ENCODE measurements at regions not wholly inside any gene's neighbourhood (a gene's known extent, or its start where the extent isn't known, plus 50 kb on each side); places are given as distances from the start of the nearest gene placed in this dataset.
"Not testable (repeated sequence)": the region's sequence is repeated elsewhere in the genome, so short reads cannot be mapped to it uniquely, and the experiment has no call there.

DNA sequence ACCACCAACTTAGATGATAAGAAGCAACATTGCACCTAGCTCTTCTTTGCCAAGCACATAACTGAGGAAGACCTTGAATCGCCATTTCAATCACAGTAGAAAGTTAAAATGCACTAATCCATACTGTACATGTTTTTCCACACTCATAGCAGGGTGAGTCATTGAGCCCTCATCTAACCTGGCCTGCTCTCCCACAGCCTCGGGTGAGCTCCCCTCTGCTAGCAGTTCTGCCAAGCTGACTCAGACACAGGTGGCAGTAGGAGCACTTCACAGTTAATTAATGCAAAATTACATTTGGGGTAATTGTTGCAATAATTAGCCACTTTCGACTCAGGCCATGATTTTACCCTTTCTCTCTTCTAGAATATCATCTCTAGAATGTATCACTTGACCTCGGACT lies 1632.8 kb upstream of the CELF4 start:
- ATAC-seq (ENCODE audit: poor library complexity) (no peak), DNase-seq (no peak)
- intact Hi-C loops (cut with DNase I): no loop called here

DNA sequence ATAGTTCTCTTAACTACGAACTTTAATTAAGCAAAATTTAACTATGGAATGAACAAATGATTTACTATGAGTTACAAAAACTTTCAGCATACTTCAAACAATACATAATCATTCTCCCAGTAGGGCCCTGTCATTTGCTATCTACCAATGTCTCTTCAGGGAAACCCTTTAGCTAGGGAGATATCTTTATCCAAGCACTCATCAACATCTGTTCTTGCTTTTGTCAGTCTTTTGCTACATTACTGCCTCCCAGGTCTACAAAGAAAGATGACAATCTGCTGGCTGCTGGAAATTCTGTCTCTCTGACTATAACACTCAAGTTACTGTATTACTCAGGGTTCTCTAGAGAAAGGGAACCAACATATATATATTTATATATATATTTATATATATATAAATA lies 1626.3 kb upstream of the CELF4 start:
- ATAC-seq (ENCODE audit: poor library complexity): no peak
- intact Hi-C loops (cut with DNase I): no loop called here
- no peak for DNase-seq

DNA sequence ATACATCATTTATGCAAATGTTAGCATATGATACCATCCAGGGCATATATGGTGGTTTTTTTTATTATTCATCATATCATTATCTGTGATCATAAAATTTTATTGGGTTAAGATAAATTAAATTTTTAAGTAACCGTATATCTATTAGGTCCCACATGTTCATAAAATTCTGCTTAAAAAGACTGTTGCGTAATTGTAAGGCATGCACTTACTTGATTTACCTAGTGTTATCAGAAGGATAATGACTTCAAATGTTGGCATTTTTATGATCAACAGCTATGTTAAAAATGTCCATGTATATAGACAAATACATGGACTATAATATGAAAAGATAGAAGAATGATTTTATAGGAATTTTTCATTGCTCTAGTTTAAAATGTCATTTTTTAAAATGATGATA lies 1625.5 kb upstream of the CELF4 start:
- no peak for DNase-seq
- no peak for ATAC-seq (ENCODE audit: poor library complexity)

DNA sequence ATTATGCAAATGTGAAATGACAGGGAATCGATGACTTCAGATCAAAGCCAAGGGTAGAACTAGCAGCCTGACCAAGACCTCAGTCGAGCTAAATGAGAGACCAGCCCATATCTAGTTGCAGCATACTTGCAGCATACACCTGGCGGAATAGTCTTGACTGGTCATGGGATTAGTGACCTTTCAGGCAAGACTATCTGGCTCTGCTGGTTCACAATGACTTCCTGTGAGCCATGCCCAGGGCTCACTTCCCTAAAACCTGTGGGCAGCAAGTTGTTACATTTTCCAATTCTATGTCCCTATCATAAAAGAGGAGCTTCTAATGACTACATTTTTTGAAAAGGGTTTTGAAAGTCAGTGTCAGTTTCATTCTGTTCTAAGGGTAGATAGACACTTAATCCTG lies 1624.9 kb upstream of the CELF4 start:
- DNase-seq (no peak), ATAC-seq (ENCODE audit: poor library complexity) (no peak)
- intact Hi-C loops (cut with DNase I): no loop called here

More for the DNA sequence above, 1625.5 kb upstream of the CELF4 start:
- intact Hi-C loops (cut with DNase I): no loop called here

DNA sequence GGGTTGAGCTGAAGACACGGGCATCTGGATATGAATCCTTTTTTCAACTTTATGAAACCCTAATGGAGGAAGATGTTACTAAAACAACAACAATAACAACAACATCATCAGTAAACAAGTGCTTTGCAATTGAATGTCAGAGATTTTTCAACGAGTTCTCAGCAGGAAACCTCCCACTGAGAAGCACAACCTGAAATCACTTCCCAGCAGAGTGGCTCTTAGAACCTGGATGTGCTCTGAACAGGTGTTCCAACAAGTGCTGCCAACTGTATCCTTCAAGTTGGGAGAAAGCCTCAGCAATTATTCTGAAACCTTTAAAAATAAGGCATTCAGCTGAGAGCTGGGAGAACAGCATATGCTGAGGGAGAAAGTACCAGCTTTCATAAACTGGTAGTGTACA lies 1622.7 kb upstream of the CELF4 start:
- intact Hi-C loops (cut with DNase I): no loop called here
- no peak for DNase-seq
- ATAC-seq (ENCODE audit: poor library complexity): no peak

DNA sequence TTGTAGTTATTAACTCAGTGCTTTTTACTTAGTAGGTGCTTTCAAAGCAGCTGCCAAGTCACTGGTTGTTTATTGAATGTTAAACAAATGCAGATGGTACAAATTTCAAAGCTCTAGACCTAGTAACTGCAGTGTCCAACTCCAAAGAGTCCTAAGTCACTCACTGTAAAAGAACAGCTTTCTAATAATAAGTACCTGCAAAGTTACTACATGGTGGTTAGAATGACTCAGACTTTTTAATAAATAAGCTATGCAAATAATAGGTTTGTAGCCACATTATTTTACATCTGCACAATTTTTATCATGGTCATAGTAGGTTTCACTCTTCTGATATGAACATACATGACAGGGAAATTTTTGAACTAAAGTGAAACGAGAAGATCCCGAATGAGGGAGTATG lies 1620.4 kb upstream of the CELF4 start:
- ATAC-seq (ENCODE audit: poor library complexity) (no peak), DNase-seq (no peak)
- intact Hi-C loops (cut with DNase I): no loop called here

DNA sequence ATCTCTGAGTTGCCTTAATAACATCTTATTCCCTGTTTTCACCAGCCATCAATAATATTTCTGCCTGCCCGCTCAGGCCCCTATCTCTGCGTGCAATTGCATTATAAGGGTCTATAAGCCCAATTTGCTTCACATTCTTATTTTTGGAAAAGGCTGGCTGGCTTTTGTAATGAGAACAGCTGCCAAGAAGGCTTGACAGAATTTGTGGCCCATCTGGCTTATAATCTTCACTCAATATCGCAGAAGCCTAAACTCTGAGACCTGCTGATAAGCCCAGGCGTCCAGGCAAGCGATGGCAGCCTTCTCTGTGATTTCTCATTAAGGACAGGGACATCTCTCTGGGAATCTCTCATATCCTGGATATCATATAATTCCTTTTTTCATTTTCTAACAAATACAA lies 1618.6 kb upstream of the CELF4 start:
- intact Hi-C loops (cut with DNase I): no loop called here
- no peak for ATAC-seq (ENCODE audit: poor library complexity)
- no peak for DNase-seq

DNA sequence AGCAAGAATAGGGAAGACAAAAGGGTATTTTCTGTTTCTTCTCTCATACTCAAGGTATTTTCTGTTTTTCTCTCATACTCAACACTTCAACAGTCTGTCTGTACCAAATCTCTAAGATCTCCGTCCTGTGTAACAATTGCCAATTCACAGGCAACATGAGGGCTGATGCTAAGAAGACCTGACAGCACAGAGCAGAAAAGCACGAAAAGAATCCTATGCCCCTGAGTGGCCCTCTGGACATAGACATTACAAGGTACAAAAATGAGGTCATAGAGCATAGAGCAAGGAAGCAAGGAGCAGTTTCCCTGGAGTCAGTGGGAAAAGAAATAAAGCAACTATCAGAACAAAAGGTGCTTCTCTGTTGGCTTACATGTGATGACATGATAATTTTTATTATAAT lies 1612.6 kb upstream of the CELF4 start:
- ATAC-seq (ENCODE audit: poor library complexity) (no peak), DNase-seq (no peak)
- intact Hi-C loops (cut with DNase I): no loop called here

DNA sequence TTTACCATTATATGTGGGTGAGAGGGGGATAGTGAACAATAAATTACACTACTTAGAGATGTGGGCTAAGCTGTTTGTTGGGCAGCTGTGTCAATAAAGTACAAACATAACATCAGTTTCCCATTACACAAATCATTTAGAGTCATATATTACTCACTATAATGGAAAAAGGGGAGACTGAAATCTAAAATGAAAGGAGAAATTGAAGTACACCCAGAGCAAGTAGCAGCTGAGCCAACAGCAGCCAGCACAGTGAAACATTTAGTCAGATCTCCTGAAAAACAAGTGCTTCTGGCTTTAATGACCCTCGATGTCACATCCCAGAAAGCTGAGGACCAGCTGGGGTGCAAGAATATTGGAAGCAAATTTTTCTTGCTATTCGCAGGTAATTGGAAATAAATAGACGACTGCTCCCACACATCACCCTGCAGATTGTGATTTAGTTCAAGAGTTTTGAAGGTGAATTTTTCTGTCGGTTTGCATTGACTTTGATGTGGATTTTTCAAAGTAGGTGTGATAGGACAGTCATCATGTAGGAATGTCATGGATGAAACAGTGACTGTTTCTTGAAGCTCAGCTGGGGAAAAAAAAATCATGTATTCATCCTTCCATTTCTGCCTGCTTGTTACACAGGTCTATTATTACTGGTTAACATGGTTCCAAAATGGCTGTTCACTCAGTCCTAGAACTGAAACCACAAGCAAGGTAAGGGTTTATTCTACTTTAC lies 1607.3 kb upstream of the CELF4 start:
- ATAC-seq (ENCODE audit: poor library complexity) (no peak), DNase-seq (no peak)
- intact Hi-C loops (cut with DNase I): no loop called here

DNA sequence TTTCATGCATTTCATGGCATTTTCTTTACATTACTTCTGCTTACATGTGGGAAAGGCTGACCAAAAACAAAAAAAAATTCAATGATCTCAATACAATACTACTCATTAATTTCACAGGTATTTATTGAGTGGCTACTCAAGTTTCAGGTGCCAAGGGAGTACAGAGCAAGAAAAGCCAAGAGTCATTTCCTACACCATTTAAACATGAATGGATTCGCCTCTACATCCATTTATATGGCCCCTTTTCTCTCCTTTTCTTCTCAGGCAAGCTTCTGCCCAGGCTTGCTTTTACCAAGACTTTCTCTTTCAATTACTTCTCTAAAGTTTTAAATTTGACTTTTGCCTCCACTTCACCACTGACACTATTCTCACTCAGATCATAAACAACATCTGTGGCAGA lies 1603.1 kb upstream of the CELF4 start:
- DNase-seq (no peak), ATAC-seq (ENCODE audit: poor library complexity) (no peak)
- intact Hi-C loops (cut with DNase I): no loop called here

DNA sequence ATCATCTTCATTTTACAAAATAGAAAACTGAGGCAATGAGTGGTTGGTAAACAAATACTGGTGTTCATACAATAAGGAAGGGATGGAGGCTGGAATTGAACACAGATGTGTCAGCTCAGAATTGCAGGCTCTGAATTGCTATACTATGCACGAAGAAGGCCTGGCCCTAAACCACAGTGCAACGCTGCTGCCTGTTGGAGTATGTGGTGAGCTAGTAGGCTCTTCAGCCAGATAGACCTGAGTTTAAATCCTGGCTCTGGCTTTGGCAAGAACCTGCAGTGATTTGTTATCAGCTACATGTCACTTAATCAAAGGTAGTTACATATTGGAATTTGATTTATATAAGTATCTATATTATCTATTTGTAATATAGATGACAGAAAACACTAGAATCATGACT lies 1602.4 kb upstream of the CELF4 start:
- ATAC-seq (ENCODE audit: poor library complexity) (no peak), DNase-seq (no peak)
- intact Hi-C loops (cut with DNase I): no loop called here

DNA sequence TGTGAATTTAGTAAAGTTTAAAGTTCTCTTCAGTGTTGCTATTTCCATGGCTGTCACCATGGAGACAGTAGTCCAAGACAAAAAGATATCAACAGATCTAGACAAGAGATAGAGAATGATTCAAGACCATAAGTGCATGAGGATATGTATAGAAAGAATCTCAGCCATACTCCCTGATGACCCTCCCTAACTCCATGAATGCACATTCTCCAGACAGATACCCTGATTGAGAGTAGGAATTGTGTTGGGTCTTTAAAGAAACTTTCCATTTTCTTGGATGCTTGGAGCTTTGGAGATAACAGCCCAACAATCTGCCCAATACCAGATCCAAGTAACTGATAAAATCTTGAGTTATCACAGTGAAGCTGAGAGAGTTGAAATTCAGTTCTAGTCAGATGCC lies 1601.2 kb upstream of the CELF4 start:
- intact Hi-C loops (cut with DNase I): no loop called here
- ATAC-seq (ENCODE audit: poor library complexity): no peak
- DNase-seq: no peak

DNA sequence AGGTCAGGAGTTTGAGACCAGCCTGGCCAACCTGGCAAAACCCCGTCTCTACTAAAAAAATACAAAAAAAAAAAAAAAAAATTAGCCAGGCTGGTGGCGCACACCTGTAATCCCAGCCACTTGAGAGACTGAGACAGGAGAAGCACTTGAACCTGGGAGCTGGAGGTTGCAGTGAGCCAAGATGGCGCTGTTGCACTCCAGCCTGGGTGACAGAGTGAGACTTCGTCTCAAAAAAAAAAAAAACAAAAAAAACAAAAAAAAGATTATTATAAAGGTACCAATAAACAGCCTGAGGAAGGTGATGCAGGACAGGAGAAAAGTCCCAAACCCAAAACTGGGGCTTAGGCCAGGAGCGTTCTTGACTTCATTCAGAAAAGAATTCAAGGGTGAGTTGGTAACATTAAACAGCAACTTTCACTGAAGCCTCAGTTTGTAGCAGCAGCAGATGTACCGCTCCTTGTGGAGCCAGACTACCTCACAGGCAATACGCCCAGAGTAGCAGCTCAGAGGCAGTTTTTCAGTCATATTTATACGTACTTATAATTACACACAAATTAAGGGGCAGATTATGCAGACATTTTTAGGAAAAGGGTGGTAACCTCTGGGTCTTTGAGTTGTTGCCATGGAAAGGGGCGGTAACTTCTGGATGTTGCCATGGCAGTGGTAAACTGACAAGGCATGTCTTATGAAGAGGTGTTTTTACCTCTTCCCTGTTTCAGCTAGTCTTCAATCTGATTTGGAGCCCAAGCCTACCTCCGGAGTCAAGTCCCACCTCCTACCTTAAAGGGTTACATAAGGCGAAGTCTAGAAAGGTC lies 1596.6 kb upstream of the CELF4 start:
- ATAC-seq (ENCODE audit: poor library complexity) (no peak), DNase-seq (no peak)
- intact Hi-C loops (cut with DNase I): no loop called here

DNA sequence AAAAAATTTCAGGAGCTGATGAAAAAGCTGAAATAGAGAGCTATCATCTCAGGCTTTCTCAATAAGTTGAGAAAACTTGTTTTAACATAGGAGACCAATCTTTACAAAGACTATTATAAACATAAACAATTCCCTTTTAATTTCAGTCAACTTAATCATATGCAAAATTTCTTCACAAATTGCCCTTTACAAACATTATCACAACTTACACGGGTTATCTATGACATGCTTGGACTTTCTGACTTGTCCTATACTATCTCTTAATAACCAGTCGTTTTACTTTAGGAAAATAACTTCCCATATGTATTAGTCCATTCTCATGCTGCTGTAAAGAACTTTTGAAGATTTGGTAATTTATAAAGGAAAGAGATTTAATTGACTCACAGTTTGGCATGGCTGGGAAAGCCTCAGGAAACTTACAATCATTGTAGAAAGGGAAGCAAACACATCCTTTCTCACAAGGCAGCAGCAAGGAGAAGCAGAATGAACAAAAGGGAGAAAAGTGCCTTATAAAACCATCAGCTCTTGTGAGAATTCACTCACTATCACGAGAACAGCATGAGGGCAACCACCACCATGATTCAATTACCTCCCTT lies 1583.7 kb upstream of the CELF4 start:
- ATAC-seq (ENCODE audit: poor library complexity): no peak
- intact Hi-C loops (cut with DNase I): no loop called here
- DNase-seq: no peak

DNA sequence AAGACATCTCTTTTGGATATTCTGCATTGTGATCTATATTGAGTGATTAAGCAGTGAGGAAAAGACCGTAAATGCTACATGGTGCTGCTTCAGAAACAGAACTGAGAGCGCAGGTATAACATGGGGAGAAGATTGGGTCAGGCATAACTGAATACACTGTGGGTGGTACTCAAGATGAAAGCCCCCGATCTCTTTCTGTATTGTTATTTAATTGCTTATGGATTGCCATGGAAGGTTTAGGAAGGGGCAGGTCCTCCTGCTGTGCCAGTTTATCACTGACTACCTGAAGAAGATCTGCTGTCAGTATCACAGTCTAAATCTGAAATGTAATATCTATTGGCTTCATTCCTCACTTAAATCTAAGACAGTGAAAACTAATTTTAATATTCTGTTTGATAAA lies 1568.7 kb upstream of the CELF4 start:
- intact Hi-C loops (cut with DNase I): no loop called here
- ATAC-seq (ENCODE audit: poor library complexity) (no peak), DNase-seq (no peak)

DNA sequence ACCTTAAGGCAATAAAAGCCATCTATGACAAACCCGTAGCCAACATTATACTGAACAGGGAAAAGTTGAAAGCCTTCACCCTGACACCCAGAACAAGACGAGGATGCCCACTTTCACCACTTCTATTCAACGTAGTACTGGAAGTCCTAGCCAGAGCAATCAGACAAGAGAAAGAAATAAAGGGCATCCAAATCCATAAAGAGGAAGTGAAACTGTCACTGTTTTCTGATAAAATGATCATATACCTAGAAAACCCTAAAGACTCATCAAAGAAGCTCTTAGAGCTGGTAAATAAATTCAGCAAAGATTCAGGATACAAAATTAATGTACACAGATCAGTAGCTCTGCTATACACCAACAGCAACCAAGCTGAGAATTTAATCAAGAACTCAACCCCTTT lies 1561.9 kb upstream of the CELF4 start:
- DNase-seq; intact Hi-C loops (cut with DNase I): not testable (repeated sequence)

DNA sequence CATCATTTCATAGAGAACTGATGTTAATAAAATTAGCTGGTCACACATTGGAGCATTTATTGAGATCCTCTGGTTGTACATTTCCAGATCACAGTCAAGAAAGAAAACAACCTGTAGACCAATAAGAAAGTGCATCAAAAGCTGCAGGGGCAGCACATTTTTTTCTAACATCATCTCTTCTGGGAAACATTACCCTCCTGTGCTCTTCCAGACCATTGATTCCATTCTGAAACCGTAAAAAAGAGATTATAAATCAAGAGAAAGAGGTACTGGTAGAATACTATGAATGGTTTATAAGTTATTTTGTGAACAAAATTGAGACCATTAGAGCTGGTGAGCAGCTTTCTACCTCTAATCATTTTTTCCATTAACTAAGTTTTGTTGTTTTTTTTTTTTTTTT lies 1548.2 kb upstream of the CELF4 start:
- ATAC-seq (ENCODE audit: poor library complexity): no peak
- intact Hi-C loops (cut with DNase I): no loop called here

More for the DNA sequence above, 1561.9 kb upstream of the CELF4 start:
- ATAC-seq (ENCODE audit: poor library complexity): not testable (repeated sequence)

DNA sequence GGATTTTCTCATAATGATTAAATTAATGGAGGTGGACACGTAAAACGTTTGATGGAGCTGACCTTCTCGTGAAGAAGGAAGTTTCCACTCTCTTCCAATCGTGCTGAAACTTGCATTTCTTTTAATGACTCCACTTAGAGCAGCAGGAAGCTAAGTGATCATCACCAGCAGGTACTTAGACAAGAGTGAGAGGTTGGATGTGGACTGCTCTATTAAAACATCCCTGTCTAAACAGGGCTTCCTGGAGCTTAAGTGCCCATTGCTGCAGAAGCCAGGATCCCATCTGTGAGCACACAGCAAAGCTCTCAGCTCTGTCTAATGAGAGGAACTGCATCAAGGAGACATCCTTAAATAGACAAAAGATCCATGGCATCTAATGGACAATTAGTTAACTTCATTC lies 1539.5 kb upstream of the CELF4 start:
- intact Hi-C loops (cut with DNase I): no loop called here
- no peak for DNase-seq
- ATAC-seq (ENCODE audit: poor library complexity): no peak

More for the DNA sequence above, 1548.2 kb upstream of the CELF4 start:
- DNase-seq: no peak

DNA sequence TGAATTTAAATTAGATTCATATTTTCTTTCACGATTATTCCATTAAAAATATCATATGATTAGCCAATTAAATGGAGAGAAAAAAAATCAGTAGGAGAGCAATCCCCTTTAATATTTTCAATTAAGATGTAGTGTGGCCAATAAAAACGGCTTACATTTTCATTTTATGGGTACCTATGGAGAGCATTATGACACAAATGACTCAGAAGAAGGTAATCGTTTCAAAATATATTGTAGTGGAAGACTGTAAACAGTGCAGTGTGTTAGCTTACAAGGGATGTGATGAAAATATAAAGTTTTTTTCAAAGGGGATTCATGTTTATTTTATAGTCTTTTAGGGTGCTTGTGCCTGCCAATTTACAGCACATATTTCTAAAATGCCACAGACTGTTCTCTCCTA lies 1507.4 kb upstream of the CELF4 start:
- ATAC-seq (ENCODE audit: poor library complexity) (no peak), DNase-seq (no peak)
- intact Hi-C loops (cut with DNase I): no loop called here

DNA sequence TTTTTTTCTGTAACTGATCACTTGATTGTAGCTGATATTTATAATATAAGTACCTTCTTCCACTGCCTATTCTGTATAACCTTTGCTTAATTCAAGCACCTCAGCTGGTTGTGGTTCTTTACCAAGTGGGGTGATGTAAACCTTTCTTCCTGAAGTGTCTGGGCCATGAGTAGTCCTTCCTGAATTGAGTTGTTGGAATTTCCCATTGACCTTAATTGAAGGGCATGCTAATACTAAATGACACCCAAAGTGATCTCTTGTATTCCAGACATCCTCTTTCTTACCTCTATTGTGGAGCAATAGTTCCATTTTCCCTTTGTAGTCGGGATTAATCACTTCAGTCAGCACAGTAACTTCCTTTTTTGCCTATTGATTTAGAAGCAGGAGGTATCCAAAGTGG lies 1496.8 kb upstream of the CELF4 start:
- DNase-seq: no peak
- intact Hi-C loops (cut with DNase I): no loop called here
- no peak for ATAC-seq (ENCODE audit: poor library complexity)

Data from Right ventricle myocardium superior (tissue), 1 donor.